ENCODE measurements at regions not wholly inside any gene's neighbourhood (a gene's known extent, or its start where the extent isn't known, plus 50 kb on each side); places are given as distances from the start of the nearest gene placed in this dataset.

DNA sequence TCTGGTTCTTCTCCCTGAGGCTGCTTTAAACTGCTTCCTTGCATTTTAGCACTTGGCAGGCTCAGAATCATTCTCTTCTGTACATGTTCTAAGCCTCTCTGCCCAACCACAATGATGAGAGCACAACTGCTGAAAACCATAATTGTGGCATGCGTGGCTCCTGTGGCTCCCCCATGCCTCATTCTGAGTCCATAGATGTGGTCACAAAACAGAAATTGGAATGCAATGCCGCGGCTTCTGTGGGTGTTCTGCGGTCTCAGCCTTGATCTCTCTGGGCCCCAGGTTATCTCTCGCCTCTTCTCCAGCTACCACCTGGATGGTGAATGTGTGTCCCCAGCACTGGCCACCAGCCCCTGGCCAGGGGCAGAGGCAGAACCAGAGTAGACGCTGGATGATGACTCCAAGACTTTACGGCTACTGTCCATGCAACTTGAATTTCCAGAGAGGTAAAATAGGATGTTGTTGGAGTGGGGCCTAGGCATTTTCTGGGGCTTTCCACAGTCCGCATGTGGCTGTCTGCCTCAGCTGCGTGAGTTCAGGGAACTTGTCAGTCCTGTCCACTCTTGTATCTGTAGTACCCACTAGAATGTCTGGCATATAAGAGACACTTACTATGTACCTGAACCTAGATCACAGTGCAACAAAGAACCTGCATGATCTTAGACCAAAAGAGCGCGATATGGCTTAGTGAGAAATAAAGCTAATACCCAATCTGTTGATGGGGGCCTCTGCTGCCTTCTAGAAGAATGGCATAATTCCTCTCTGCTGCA, 52.4 kb upstream of the ADRB1 start:
- no peak overlapping the region for H3K4me3 ChIP-seq
- H3K9me3 ChIP-seq: no peaks in the 10 kb centered on the region
- peaks cover 0 to 15% of the 10 kb centered on the region in 2 donors for H3K4me1 ChIP-seq
- ATAC-seq (peak; percentile 43), DNase-seq (no peak)
- H3K27me3 ChIP-seq: no peaks in the 10 kb centered on the region
- no peak overlapping the region for H3K27ac ChIP-seq
- TF ChIP-seq CTCF (IDR thresholded peaks at IDR 0.05): no peak
- H3K36me3 ChIP-seq: no peaks in the 10 kb centered on the region
- intact Hi-C loops (cut with DNase I): no loop called here

GRCh38 chr10:113992471-113993011, 51.1 kb upstream of the ADRB1 start:
- intact Hi-C loops (cut with DNase I): no loop called here
- DNase-seq: no peak
- TF ChIP-seq CTCF (IDR thresholded peaks at IDR 0.05): no peak

GRCh38 chr10:113993489-113993991, 50.1 kb upstream of the ADRB1 start:
- no peaks in the 10 kb centered on the region for H3K9me3 ChIP-seq
- TF ChIP-seq CTCF (IDR thresholded peaks at IDR 0.05): no peak
- H3K27me3 ChIP-seq: no peaks in the 10 kb centered on the region
- peaks cover 0 to 11% of the 10 kb centered on the region in 2 donors for H3K4me1 ChIP-seq
- DNase-seq (peak in 2 of 4 donors; percentile 18 to 44), ATAC-seq (peak; percentile 67)
- H3K36me3 ChIP-seq: no peaks in the 10 kb centered on the region
- intact Hi-C loops (cut with DNase I): no loop called here
- H3K27ac ChIP-seq: no peak overlapping the region
- H3K4me3 ChIP-seq: no peak overlapping the region

More at GRCh38 chr10:113992471-113993011, 51.1 kb upstream of the ADRB1 start:
- Histone ChIP-seq H3K4me1 (peaks cover 0 to 14% of the 10 kb centered on the region in 2 donors), H3K9me3 (no peaks in the 10 kb centered on the region), H3K27ac (no peak overlapping the region), H3K4me3 (no peak overlapping the region), H3K27me3 (no peaks in the 10 kb centered on the region), H3K36me3 (no peaks in the 10 kb centered on the region)
- no peak for ATAC-seq

Measured in left lung (tissue), 4 donors.